Endothelial cell of umbilical vein (primary cell): ENCODE measurements at regions not wholly inside any gene's neighbourhood (a gene's known extent, or its start where the extent isn't known, plus 50 kb on each side); places are given as distances from the start of the nearest gene placed in this dataset.

Source experiments
- BruUV-seq: library from RNA; stranded (reverse); fragments of 400-500 nt; replicated peaks from 2 replicates; lab custom pipeline; 2021; lab: Mats Ljungman, UMichigan
- CTCF ChIA-PET: fragments of 300-600, 350-600 bp; sonication (Branson Sonifier 250); formaldehyde crosslinking; loops from one replicate; lab custom pipeline; 2021; ENCODE audit warnings: antibody characterized with exemption, inconsistent platforms; lab: Charles Lee
- POLR2A ChIA-PET: fragments of 300-600, 350-600 bp; sonication (Branson Sonifier 250); formaldehyde crosslinking; loops from one replicate; lab custom pipeline; 2021; ENCODE audit warnings: antibody characterized with exemption, inconsistent platforms; lab: Charles Lee
- DNase-seq: peaks from one replicate; pipeline ENCODE4 v3.0.0-alpha.2; 2011; ENCODE audit warnings: low read depth, low spot score
- FAIRE-seq: peaks from 2 replicates; lab custom pipeline; 2011; peaks lifted over from hg19 to GRCh38; lab: Jason Lieb, UNC
- H2AFZ ChIP-seq: 2 replicates; pipeline ENCODE4 v1.6.0; 2012; ENCODE audit warnings: low read depth, low read length, control low read depth, inconsistent platforms
- H3K27ac ChIP-seq: 2 replicates; pipeline ENCODE4 v1.5.1; 2011; ENCODE audit warnings: low read depth, mild to moderate bottlenecking, control low read depth, low read length, moderate library complexity; ENCODE audit not compliant: insufficient read depth
- H3K27me3 ChIP-seq, 2 experiments: 2 replicates each; pipeline versions ENCODE4 v1.6.0 to v1.6.1; 2011; ENCODE audit warnings: low read length in 2 of 2, mixed read lengths in 1 of 2; ENCODE audit not compliant: control insufficient read depth in 2 of 2, insufficient read depth in 2 of 2
- H3K36me3 ChIP-seq, 2 experiments: 2 replicates in 1 of 2; 3 replicates in 1 of 2; pipeline ENCODE4 v1.5.1; 2011; ENCODE audit warnings: low read length in 2 of 2, mild to moderate bottlenecking in 1 of 2, moderate library complexity in 1 of 2; ENCODE audit not compliant: control insufficient read depth in 2 of 2, insufficient read depth in 2 of 2; ENCODE audit errors: extremely low read depth in 1 of 2
- H3K4me1 ChIP-seq: 3 replicates; pipeline ENCODE4 v1.5.1; 2011; ENCODE audit warnings: mild to moderate bottlenecking, low read length; ENCODE audit not compliant: control insufficient read depth, insufficient read depth; ENCODE audit errors: extremely low read depth
- H3K4me2 ChIP-seq: 2 replicates; pipeline ENCODE4 v1.6.1; 2011; ENCODE audit warnings: low read length, control low read depth, mixed read lengths; ENCODE audit not compliant: insufficient read depth
- H3K4me3 ChIP-seq, 3 experiments: fragments of 200-600 bp in 1 of 3; sonication (generic), shearing (Covaris generic) in 1 of 3; replicated peaks in 1 of 3; 2 replicates each; pipeline ENCODE4 v1.5.1; 2011 to 2016; ENCODE audit warnings: control low read depth in 3 of 3, low read length in 3 of 3, mild to moderate bottlenecking in 2 of 3, inconsistent platforms in 1 of 3, low read depth in 1 of 3, moderate library complexity in 1 of 3; ENCODE audit not compliant: insufficient read depth in 1 of 3
- H3K79me2 ChIP-seq: 2 replicates; pipeline ENCODE4 v1.6.0; 2012; ENCODE audit warnings: low read length, inconsistent platforms; ENCODE audit not compliant: control insufficient read depth, insufficient read depth
- H3K9ac ChIP-seq: replicated peaks from 2 replicates; pipeline ENCODE3; 2011; ENCODE audit warnings: low read length, control low read depth; ENCODE audit not compliant: insufficient read depth; ENCODE audit errors: extremely low read depth
- H3K9me1 ChIP-seq: replicated peaks from 3 replicates; pipeline ENCODE4 v1.6.0; 2011; ENCODE audit warnings: mild to moderate bottlenecking, low read length; ENCODE audit not compliant: control insufficient read depth, insufficient read depth; ENCODE audit errors: extremely low read depth
- H3K9me3 ChIP-seq: replicated peaks from 2 replicates; pipeline ENCODE4 v1.5.1; 2012; ENCODE audit warnings: low read length, inconsistent platforms; ENCODE audit not compliant: control insufficient read depth, insufficient read depth
- H4K20me1 ChIP-seq: replicated peaks from 2 replicates; pipeline ENCODE3; 2011; ENCODE audit warnings: mild to moderate bottlenecking, low read length; ENCODE audit not compliant: control insufficient read depth, insufficient read depth; ENCODE audit errors: extremely low read depth
- EZH2 ChIP-seq: IDR thresholded peaks from 2 replicates; pipeline ENCODE4 v1.6.1; 2012; ENCODE audit warnings: borderline replicate concordance, low read depth, mild to moderate bottlenecking, moderate library complexity, low read length, inconsistent platforms; ENCODE audit not compliant: severe bottlenecking
- FOS ChIP-seq: IDR thresholded peaks from 2 replicates; pipeline ENCODE4 v1.6.1; 2011; ENCODE audit warnings: mild to moderate bottlenecking, low read length, moderate library complexity, borderline replicate concordance; ENCODE audit not compliant: insufficient read depth
- GATA2 ChIP-seq: IDR thresholded peaks from 2 replicates; pipeline ENCODE4 v1.7.0; 2011; ENCODE audit warnings: low read depth, mild to moderate bottlenecking, moderate library complexity, mixed read lengths, low read length; ENCODE audit not compliant: insufficient read length, insufficient read depth
- JUN ChIP-seq: IDR thresholded peaks from 2 replicates; pipeline ENCODE4 v1.6.1; 2011; ENCODE audit warnings: borderline replicate concordance, low read depth; ENCODE audit not compliant: insufficient read length, insufficient read depth
- MAX ChIP-seq: IDR thresholded peaks from 2 replicates; pipeline ENCODE4 v1.6.1; 2011; ENCODE audit not compliant: insufficient read depth, insufficient read length
- MYC ChIP-seq: IDR thresholded peaks from one replicate; pipeline ENCODE4 v1.6.1; 2011; ENCODE audit warnings: mild to moderate bottlenecking, low read depth, low read length
- POLR2A ChIP-seq: IDR thresholded peaks from 2 replicates; pipeline ENCODE4 v1.6.1; 2012; ENCODE audit warnings: low read depth, mild to moderate bottlenecking, control low read depth, low read length
- POLR2AphosphoS5 ChIP-seq: IDR thresholded peaks from 2 replicates; pipeline ENCODE4 v1.6.1; 2012; ENCODE audit warnings: low read depth, mild to moderate bottlenecking, control low read depth, low read length, moderate library complexity; ENCODE audit not compliant: insufficient read depth
- dilution Hi-C: fragments of 300-500 bp; cut with MboI; formaldehyde crosslinking; loops from one replicate; pipeline ENCODE4 v1.15.0; 2019; ENCODE audit warnings: low sequenced_read_pairs; ENCODE audit not compliant: extremely low pct_ligation_motif_present
- intact Hi-C: fragments of 100-400 bp; cut with micrococcal nuclease; formaldehyde crosslinking; loops from one replicate; pipeline ENCODE4 v1.10.0; 2022

DNA sequence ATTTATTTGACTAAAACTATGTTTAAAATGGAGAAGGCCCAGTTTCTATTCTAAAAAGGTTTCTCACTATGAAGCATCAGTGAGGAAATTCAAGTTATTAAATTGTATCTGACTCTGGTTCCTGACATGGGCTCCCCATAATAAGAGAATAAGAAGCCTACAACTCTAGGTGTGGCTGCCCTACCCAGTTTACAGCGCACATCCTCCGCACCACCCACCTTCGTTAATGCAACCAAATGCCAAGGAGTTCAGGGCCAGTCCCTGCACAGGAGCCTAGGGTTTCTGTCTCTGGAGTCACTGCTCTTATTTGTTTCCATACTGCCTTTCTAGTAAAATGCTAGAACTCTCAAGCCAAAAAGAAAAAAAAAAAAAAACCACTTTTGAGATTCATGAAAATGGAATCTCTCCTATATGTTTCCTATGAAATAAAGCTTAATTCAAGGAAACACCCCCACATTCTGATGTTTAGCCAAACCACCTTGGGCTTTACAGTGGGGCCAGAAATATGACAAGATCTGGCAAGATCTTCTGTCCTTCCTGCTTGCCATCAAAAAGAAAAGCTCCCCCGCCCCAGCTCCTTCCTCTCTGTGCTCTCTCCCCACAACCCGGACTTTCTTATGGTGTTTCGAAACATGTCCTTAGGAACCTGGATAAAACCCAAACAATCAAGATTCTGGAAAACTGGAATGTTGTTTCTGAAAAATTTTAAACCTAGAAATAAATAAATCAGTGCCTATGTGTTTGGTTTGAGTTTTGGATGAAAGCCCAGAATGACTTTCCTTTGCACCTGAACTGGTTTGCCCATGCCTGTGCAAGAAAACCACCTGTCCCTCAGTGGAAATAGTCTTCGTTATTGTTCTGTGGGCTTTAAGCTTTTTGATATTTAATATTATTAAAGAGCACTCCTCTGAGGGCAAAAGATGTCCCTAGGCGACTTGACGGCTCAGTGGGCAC lies 136.7 kb downstream of the SP3 start:
- TF ChIP-seq MYC: no peak
- TF ChIP-seq GATA2: no peak
- no peak for TF ChIP-seq MAX
- TF ChIP-seq POLR2A: no peak
- no peak for TF ChIP-seq EZH2
- no peak for TF ChIP-seq FOS
- no peak for TF ChIP-seq JUN
- TF ChIP-seq POLR2AphosphoS5: no peak
- Histone ChIP-seq H3K4me3 (no peak overlapping the region), H3K36me3 (no peaks in the 10 kb centered on the region), H3K27ac (no peak overlapping the region), H2AFZ (no peak overlapping the region), H3K4me1 (no peaks in the 10 kb centered on the region), H3K9me1 (no peaks in the 10 kb centered on the region), H3K9ac (no peak overlapping the region), H3K79me2 (no peaks in the 10 kb centered on the region), H3K4me2 (no peak overlapping the region), H3K9me3 (no peaks in the 10 kb centered on the region), H3K27me3 (peaks cover 0 to 3% of the 10 kb centered on the region in 2 experiments), H4K20me1 (no peaks in the 10 kb centered on the region)
- no TSS peak for BruUV-seq
- dilution Hi-C loops: no loop called here
- ChIA-PET CTCF (interaction anchor here (1.0 kb wide), 1 partner anchor 513 kb away, joined by 3 read pairs; no protein-coding TSS in a partner anchor), POLR2A (no interaction called here)
- DNase-seq (no peak), FAIRE-seq (no peak)
- intact Hi-C loops: no loop called here
